GM23338 (cell line): ENCODE measurements at regions not wholly inside any gene's neighbourhood (a gene's known extent, or its start where the extent isn't known, plus 50 kb on each side); places are given as distances from the start of the nearest gene placed in this dataset.

ENCODE experiments used
- ATAC-seq: fragments of 200-7000 bp; cut with Tn5 transposase; 3 replicates; pipeline ENCODE4 v1.9.1; 2020
- DNase-seq: peaks from one replicate; pipeline ENCODE4 v3.0.0-alpha.2; 2015; ENCODE audit warnings: low spot score
- H2AFZ ChIP-seq: fragments of 200-600 bp; sonication (generic); 2 replicates; pipeline ENCODE4 v1.8.0; 2016; ENCODE audit warnings: antibody characterized with exemption, mild to moderate bottlenecking, moderate library complexity
- H3F3A ChIP-seq: fragments of 200-600 bp; sonication (generic); replicated peaks from 2 replicates; pipeline ENCODE4 v1.8.0; 2017; ENCODE audit warnings: antibody characterized with exemption, mixed run types, low read depth
- H3K27ac ChIP-seq: fragments of 200-600 bp; sonication (generic); 2 replicates; pipeline ENCODE4 v1.6.1; 2016; ENCODE audit warnings: low read depth
- H3K27me3 ChIP-seq: fragments of 200-600 bp; sonication (generic); 2 replicates; pipeline ENCODE4 v1.8.0; 2016; ENCODE audit warnings: mild to moderate bottlenecking, mixed run types, moderate library complexity; ENCODE audit not compliant: insufficient read depth
- H3K36me3 ChIP-seq: fragments of 200-600 bp; sonication (generic); 2 replicates; pipeline ENCODE4 v1.8.0; 2016; ENCODE audit warnings: mild to moderate bottlenecking; ENCODE audit not compliant: insufficient read depth
- H3K4me1 ChIP-seq: fragments of 200-600 bp; sonication (generic); 2 replicates; pipeline ENCODE4 v1.8.0; 2016; ENCODE audit warnings: mild to moderate bottlenecking, moderate library complexity; ENCODE audit not compliant: insufficient read depth
- H3K4me2 ChIP-seq: fragments of 200-600 bp; sonication (generic); 2 replicates; pipeline ENCODE4 v1.7.1; 2017; ENCODE audit warnings: mixed run types
- H3K4me3 ChIP-seq: fragments of 200-600 bp; sonication (generic); 2 replicates; pipeline ENCODE4 v1.6.1; 2016; ENCODE audit warnings: mixed run types
- H3K79me2 ChIP-seq: fragments of 200-600 bp; sonication (generic); replicated peaks from 2 replicates; pipeline ENCODE4 v1.8.0; 2017; ENCODE audit warnings: mild to moderate bottlenecking; ENCODE audit not compliant: insufficient read depth
- H3K9me2 ChIP-seq: fragments of 200-600 bp; sonication (generic); 2 replicates; pipeline ENCODE4 v1.8.0; 2017; ENCODE audit not compliant: insufficient read depth
- H4K20me1 ChIP-seq: fragments of 200-600 bp; sonication (generic); replicated peaks from 2 replicates; pipeline ENCODE4 v1.8.0; 2017; ENCODE audit warnings: mild to moderate bottlenecking; ENCODE audit not compliant: insufficient read depth
- H3K27ac Mint-ChIP-seq: 2 replicates; pipeline ENCODE4 v1.8.0; 2020; ENCODE audit warnings: inconsistent platforms, mild to moderate bottlenecking, moderate library complexity, mixed read lengths
- H3K27me3 Mint-ChIP-seq: 3 replicates; pipeline ENCODE4 v1.8.0; 2022; ENCODE audit warnings: low read depth, mild to moderate bottlenecking, moderate library complexity, mixed read lengths, inconsistent platforms; ENCODE audit not compliant: insufficient read depth, poor library complexity
- H3K36me3 Mint-ChIP-seq: 3 replicates; pipeline ENCODE4 v1.8.0; 2021; ENCODE audit warnings: low read depth, mild to moderate bottlenecking, inconsistent platforms, moderate library complexity, mixed read lengths
- H3K4me1 Mint-ChIP-seq: 3 replicates; pipeline ENCODE4 v1.8.0; 2020; ENCODE audit warnings: mild to moderate bottlenecking, inconsistent platforms, mixed read lengths
- H3K4me3 Mint-ChIP-seq: 3 replicates; pipeline ENCODE4 v1.8.0; 2021; ENCODE audit warnings: moderate library complexity, mild to moderate bottlenecking, inconsistent platforms, mixed read lengths
- H3K9me3 Mint-ChIP-seq: 3 replicates; pipeline ENCODE4 v1.8.0; 2020; ENCODE audit warnings: moderate library complexity, mild to moderate bottlenecking, inconsistent platforms, mixed read lengths
- NANOG ChIP-seq: IDR thresholded peaks from 2 replicates; pipeline ENCODE4 v1.6.1; 2016; ENCODE audit warnings: antibody characterized with exemption, borderline replicate concordance
- ZNF331 ChIP-seq: fragments of 250-450 bp; sonication (Bioruptor Pico); IDR thresholded peaks from 2 replicates; pipeline ENCODE4 v1.5.0; 2020; ENCODE audit warnings: low read depth, mild to moderate bottlenecking, moderate library complexity
- ZNF462 ChIP-seq: fragments of 250-450 bp; sonication (Bioruptor Pico); IDR thresholded peaks from 2 replicates; pipeline ENCODE4 v1.5.0; 2020; ENCODE audit warnings: mild to moderate bottlenecking, moderate library complexity

GRCh38 chr1:59152511-59152910 is 144.4 kb upstream of the FGGY start:
- Mint-ChIP-seq H3K4me3 (no peak overlapping the region), H3K36me3 (peaks cover 5% of the 10 kb centered on the region; the same call in 2 of the 3 replicates)

More at GRCh38 chr1:59152511-59152910, 144.4 kb upstream of the FGGY start:
- Histone ChIP-seq H3K9me2 (no peaks in the 10 kb centered on the region), H3K4me3 (no peak overlapping the region), H3K4me1 (peaks cover 26% of the 10 kb centered on the region), H3K4me2 (no peak overlapping the region; the same call in 1 of the 2 replicates), H3K27me3 (peaks cover 5% of the 10 kb centered on the region), H3K36me3 (no peaks in the 10 kb centered on the region), H3K27ac (no peak overlapping the region), H3K79me2 (no peaks in the 10 kb centered on the region), H2AFZ (peak overlapping the region; percentile 66; the same call in 1 of the 2 replicates), H4K20me1 (no peaks in the 10 kb centered on the region), H3F3A (peaks cover 6% of the 10 kb centered on the region; the same call in 1 of the 2 replicates)
- Mint-ChIP-seq H3K27ac (no peak overlapping the region), H3K9me3 (peaks cover 6% of the 10 kb centered on the region; the same call in 2 of the 3 replicates), H3K4me1 (peaks cover 42% of the 10 kb centered on the region), H3K27me3 (no peaks in the 10 kb centered on the region)
- no peak for ATAC-seq
- DNase-seq: no peak
- TF ChIP-seq NANOG (no peak), ZNF331 (no peak), ZNF462 (CRISPR knock-in tag) (no peak)
